ENCODE measurements at regions not wholly inside any gene's neighbourhood (a gene's known extent, or its start where the extent isn't known, plus 50 kb on each side); places are given as distances from the start of the nearest gene placed in this dataset.

GRCh38 chr1:219416598-219417238, 196.2 kb downstream of the ZC3H11B start:
- peak; percentile 77 for TF ChIP-seq CTCF (IDR thresholded peaks at IDR 0.05; ENCODE audit: low read depth, low read length)
- Histone ChIP-seq H3K27me3 (no peaks in the 10 kb centered on the region), H3K9me3 (ENCODE audit: low read depth) (no peaks in the 10 kb centered on the region), H3K4me3 (no peak overlapping the region), H3K27ac (no peak overlapping the region), H3K4me1 (ENCODE audit: low read depth) (peaks cover 34% of the 10 kb centered on the region), H3K36me3 (no peaks in the 10 kb centered on the region)
- DNase-seq (ENCODE audit: low read depth in 1 of 2, low spot score in 1 of 2) = peak; percentile 69 to 71

- H3K27me3 ChIP-seq = no peaks in the 10 kb centered on the region
- no peak for TF ChIP-seq CTCF (IDR thresholded peaks at IDR 0.05; ENCODE audit: low read depth, low read length)
These were observed 197.0 kb downstream of the ZC3H11B start for GRCh38 chr1:219415915-219416314.

GRCh38 chr1:219415433-219415832, 197.5 kb downstream of the ZC3H11B start:
- no peaks in the 10 kb centered on the region for H3K9me3 ChIP-seq (ENCODE audit: low read depth)
- no peak overlapping the region for H3K4me3 ChIP-seq
- no peak for TF ChIP-seq CTCF (IDR thresholded peaks at IDR 0.05; ENCODE audit: low read depth, low read length)
- H3K4me1 ChIP-seq (ENCODE audit: low read depth) = peaks cover 34% of the 10 kb centered on the region
- H3K27ac ChIP-seq = peak overlapping the region; percentile 18
- no peak for DNase-seq (ENCODE audit: low read depth in 1 of 2, low spot score in 1 of 2)
- H3K36me3 ChIP-seq = no peaks in the 10 kb centered on the region
- no peaks in the 10 kb centered on the region for H3K27me3 ChIP-seq

More at GRCh38 chr1:219415915-219416314, 197.0 kb downstream of the ZC3H11B start:
- Histone ChIP-seq H3K27ac (peak overlapping the region; percentile 18), H3K4me3 (no peak overlapping the region), H3K36me3 (no peaks in the 10 kb centered on the region), H3K9me3 (ENCODE audit: low read depth) (no peaks in the 10 kb centered on the region), H3K4me1 (ENCODE audit: low read depth) (peaks cover 34% of the 10 kb centered on the region)
- DNase-seq (ENCODE audit: low read depth in 1 of 2, low spot score in 1 of 2) = no peak

GRCh38 chr1:219414250-219414649, 198.7 kb downstream of the ZC3H11B start:
- H3K36me3 ChIP-seq = no peaks in the 10 kb centered on the region
- no peaks in the 10 kb centered on the region for H3K9me3 ChIP-seq (ENCODE audit: low read depth)
- H3K4me1 ChIP-seq (ENCODE audit: low read depth) = peaks cover 34% of the 10 kb centered on the region
- peak overlapping the region; percentile 83 for H3K27ac ChIP-seq
- TF ChIP-seq CTCF (IDR thresholded peaks at IDR 0.05; ENCODE audit: low read depth, low read length) = no peak
- no peak for DNase-seq (ENCODE audit: low read depth in 1 of 2, low spot score in 1 of 2)
- H3K4me3 ChIP-seq = no peak overlapping the region
- H3K27me3 ChIP-seq = no peaks in the 10 kb centered on the region

- Histone ChIP-seq H3K4me3 (no peak overlapping the region), H3K27me3 (no peaks in the 10 kb centered on the region), H3K36me3 (no peaks in the 10 kb centered on the region), H3K27ac (peak overlapping the region; percentile 83), H3K4me1 (ENCODE audit: low read depth) (peaks cover 34% of the 10 kb centered on the region), H3K9me3 (ENCODE audit: low read depth) (no peaks in the 10 kb centered on the region)
- no peak for TF ChIP-seq CTCF (IDR thresholded peaks at IDR 0.05; ENCODE audit: low read depth, low read length)
- peak in 1 of 2 donors; percentile 45 for DNase-seq (ENCODE audit: low read depth in 1 of 2, low spot score in 1 of 2)
These were observed 199.4 kb downstream of the ZC3H11B start for GRCh38 chr1:219413536-219413935.
